GF-D8 (cell line): ENCODE measurements at regions not wholly inside any gene's neighbourhood (a gene's known extent, or its start where the extent isn't known, plus 50 kb on each side); places are given as distances from the start of the nearest gene placed in this dataset.
"Not testable (repeated sequence)": the region's sequence is repeated elsewhere in the genome, so short reads cannot be mapped to it uniquely, and the experiment has no call there.

ENCODE experiments used
- DNase-seq: peaks from one replicate; lab custom pipeline; 2025; lab: John Stamatoyannopoulos, UW

GRCh38 chr13:87206708-87207107 lies 464.5 kb upstream of the SLITRK5 start:
- DNase-seq: no peak

DNA sequence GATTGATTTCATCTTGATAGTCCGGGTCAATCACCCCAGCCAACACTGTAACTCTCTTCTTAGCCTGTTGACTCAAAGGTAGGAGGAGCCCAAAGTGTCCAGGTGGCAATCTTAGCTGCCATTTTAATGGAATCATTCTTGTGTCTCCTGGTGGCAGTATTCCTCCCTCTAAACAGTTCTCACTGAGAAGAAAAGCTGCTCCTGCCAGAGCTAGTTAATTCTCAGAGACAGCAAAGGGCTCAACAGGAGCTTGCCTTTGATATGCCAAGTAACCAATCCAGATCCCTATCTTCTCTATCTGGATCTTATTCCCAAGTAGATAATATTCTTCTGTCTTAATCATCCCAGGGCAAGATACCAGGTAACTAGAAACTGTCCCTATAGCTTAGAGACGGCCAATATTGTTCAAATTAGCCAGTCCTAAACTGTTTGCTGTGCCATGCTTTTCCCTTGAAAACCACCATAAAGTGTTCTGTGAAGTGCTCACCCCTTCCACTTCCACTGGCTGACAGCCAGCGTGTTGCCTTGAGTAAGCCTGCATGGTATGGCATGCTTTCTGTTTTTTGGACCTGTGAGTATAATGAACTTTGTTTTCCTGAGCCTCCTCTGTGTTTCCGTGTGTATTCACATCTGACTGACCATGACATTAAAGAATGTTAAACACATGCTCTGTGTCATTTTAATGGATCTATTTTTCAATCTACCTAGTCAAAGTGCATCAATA lies 463.7 kb upstream of the SLITRK5 start:
- DNase-seq: no peak

- DNase-seq: no peak
These were observed 462.5 kb upstream of the SLITRK5 start for GRCh38 chr13:87208636-87209035.

DNA sequence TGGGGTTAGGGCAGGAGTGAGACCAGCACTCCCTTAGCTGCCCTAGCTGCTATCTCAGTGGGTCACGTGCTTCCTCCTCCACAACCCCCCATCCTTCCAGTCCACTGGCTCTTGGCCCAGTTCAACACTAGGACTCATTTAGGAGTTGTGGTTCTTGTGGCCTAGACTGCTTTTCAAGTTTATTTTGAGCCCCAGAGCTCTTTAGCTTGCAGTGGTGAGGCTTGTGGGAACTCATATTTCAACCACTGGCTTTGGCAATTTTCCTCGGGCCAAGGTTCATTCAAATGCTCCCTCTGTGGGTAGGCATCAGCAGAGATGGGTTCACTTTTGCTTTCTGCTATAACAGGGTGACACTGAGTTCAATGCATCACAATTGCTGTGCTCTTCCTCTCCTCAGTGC lies 436.2 kb upstream of the SLITRK5 start:
- DNase-seq: peak; percentile 6

- no peak for DNase-seq
These were observed 435.6 kb upstream of the SLITRK5 start for GRCh38 chr13:87235621-87236020.

DNA sequence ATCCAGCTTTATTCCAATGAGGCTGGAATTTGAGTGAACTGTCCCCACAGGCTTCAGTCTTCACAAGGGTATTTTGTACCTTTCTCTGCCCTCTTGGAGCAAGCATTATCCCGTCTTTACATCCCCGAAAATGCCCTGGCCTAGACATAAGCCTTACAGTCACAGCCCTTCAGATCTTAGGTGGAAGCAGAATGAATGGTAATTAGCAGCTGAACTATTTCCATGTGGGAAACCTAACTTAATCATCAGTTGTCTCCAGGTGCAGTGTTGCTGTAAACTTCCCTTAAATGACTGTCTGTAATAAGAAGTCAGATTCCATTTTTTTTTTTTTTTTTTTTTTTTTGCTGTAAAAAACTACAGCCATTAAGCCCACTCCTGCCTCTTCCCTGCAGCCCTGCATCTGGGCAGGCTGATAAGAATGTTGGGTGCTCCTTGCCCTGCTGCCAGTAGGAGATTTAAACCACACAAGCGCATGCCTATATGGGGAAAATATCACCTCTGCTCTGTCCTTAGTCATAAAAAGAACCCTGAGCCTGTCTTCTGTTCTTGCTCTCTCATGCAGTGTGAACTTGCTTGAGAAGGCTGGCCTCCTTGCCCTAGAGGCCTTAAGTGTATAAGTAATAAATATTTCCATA lies 426.8 kb upstream of the SLITRK5 start:
- DNase-seq: no peak

- DNase-seq: not testable (repeated sequence)
These were observed 421.3 kb upstream of the SLITRK5 start for GRCh38 chr13:87249847-87250246.

DNA sequence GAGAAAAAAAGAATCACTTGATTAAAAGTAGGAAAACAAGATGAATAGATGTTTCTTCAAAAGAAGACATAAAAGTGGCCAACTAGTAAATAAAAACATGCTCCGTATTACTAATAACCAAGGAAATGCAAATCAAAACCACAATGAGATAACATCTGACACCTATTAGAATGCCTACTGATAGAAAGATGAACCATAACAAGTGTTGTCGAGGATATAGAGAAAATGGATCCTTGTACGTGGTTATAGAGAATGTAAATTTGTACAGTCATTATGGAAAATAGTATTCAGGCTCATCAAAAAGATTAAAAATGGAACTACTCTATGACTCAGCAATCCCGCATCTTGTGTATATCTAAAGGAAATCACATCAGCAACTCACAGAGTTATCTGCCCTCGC lies 415.8 kb upstream of the SLITRK5 start:
- no peak for DNase-seq

GRCh38 chr13:87259479-87260083 lies 411.6 kb upstream of the SLITRK5 start:
- DNase-seq: no peak

- DNase-seq: peak; percentile 20
These were observed 396.9 kb upstream of the SLITRK5 start for GRCh38 chr13:87274209-87274819.

- DNase-seq: no peak
These were observed 391.0 kb upstream of the SLITRK5 start for GRCh38 chr13:87280139-87280538.

DNA sequence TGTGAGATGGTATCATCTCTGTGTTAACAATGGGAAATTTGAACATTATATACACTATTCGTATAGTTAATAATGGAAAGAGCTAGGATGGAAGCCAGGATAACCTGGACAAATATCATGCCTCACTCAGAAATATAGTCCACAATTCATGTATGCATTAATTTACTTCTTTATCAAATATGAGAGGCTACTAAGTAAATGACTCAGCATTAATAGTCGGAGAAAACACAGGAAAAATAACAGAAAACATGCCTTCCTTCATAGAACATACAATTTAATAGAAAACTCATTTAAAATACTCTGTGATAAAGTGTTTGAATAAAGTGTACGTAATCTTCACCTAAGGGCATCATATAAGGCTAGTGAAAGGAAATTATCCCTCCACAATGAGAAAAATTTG lies 383.4 kb upstream of the SLITRK5 start:
- no peak for DNase-seq

DNA sequence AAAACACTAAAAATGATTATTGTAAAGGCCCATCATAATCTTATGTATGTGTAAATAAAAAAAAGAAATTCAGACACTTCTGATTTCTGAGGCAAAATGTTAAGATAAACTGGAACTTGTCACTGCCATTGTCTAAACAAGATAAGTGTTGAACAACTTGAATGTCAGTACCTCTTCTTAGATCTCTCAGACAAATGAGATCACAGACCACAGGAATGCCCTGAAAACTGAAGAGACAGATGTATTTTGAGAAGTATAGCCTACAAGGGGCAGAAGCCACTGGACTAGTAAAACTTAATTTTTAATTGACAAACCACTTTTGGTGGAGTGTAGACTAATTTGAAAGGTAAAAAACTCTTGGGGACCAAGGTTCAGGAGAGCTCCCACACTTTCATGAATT lies 375.5 kb upstream of the SLITRK5 start:
- no peak for DNase-seq

DNA sequence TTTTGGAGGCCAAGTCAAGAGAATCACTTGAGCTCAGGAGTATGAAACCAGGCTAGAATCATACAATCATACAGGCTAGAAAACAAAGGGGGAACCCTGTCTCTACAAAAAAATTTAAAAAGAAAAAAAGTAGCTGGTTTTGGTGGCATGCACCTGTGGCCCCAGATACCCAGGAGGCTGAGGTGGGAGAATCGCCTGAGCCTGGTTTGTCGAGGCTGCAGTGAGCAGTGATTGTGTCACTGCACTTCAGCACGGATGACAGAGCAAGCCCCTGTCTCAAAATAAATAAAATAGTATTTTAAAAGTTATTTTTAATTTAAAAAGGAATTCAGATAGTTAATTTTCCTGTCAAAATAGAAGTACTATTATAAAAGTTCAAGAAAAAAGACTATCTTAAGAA lies 369.1 kb upstream of the SLITRK5 start:
- DNase-seq: no peak

- DNase-seq: no peak
These were observed 368.2 kb upstream of the SLITRK5 start for GRCh38 chr13:87302931-87303330.

- DNase-seq: no peak
These were observed 360.0 kb upstream of the SLITRK5 start for GRCh38 chr13:87311165-87311564.

DNA sequence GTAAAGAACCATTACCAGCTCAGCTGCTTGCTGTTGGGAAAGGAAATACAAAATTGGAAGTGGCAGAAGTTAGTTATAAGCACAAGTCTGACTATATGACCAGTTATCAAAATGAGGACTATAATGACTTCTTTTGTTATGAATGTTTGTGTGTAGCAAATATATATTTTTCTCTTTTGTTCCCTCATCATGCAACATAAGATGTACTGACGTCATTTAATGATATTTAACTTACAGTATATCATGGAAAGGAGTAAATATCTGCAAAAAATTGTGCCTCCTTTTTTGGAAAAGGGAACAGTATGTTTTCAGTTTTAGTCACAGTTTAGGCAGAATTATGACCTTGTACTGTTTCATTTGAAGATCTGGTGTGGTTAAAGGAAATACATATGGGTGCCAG lies 356.3 kb upstream of the SLITRK5 start:
- DNase-seq: no peak

DNA sequence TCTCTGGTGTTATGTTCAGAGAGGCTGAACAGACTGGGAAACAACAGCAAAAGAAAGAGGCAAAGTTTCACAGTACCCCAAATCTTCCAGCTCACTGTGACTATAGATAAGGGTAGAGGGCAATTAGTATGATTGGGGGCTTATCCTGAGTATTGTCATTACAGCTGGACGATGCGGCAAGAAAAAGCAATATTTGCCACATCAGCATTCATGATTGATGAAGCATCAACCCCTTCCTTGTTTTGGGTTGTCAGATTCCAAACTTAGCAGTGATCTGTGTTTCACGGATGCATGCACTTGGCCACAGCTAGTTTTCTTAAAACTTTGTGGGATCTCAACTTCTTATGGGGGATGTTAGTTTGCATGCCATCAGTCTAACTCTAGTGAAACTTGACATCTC lies 348.8 kb upstream of the SLITRK5 start:
- DNase-seq: no peak

GRCh38 chr13:87324558-87324957 lies 346.6 kb upstream of the SLITRK5 start:
- DNase-seq: no peak

GRCh38 chr13:87331178-87331577 lies 340.0 kb upstream of the SLITRK5 start:
- DNase-seq: no peak

GRCh38 chr13:87333599-87333998 lies 337.6 kb upstream of the SLITRK5 start:
- no peak for DNase-seq

GRCh38 chr13:87334176-87334575 lies 337.0 kb upstream of the SLITRK5 start:
- no peak for DNase-seq

DNA sequence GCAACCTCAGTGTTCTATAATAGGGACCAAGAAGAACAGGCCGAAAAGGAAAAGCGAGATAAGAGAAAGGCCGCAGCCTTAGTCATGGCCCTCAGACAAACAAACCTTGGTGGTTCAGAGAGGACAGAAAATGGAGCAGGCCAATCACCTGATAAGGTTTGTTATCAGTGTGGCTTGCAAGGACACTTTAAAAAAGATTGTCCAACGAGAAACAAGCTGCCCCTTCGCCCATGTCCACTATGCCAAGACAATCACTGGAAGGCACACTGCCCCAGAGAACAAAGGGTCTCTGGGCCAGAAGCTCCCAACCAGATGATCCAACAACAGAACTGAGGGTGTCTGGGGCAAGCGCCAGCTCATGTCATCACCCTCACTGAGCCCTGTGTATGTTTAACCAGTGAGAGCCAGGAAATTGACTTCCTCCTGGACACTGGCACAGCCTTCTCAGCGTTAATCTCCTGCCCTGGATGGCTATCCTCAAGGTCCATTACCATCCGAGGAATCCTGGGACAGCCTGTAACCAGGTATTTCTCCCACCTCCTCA lies 334.8 kb upstream of the SLITRK5 start:
- not testable (repeated sequence) for DNase-seq
